Sigmoid colon (tissue), 4 donors: ENCODE measurements at regions not wholly inside any gene's neighbourhood (a gene's known extent, or its start where the extent isn't known, plus 50 kb on each side); places are given as distances from the start of the nearest gene placed in this dataset.

Experiments used
- EP300 ChIP-seq, 4 donors: sonication (generic); formaldehyde crosslinking; IDR thresholded peaks; one replicate each; pipeline ENCODE4 v1.6.1; 2017; ENCODE audit warnings: antibody characterized with exemption in 4 of 4
- POLR2A ChIP-seq, 2 donors: fragments of 450-650 bp; IDR thresholded peaks; one replicate each; pipeline ENCODE4 v1.6.1; 2016; ENCODE audit warnings: antibody characterized with exemption in 2 of 2, mild to moderate bottlenecking in 2 of 2, moderate library complexity in 2 of 2
- POLR2AphosphoS5 ChIP-seq, 4 donors: sonication (generic); formaldehyde crosslinking; IDR thresholded peaks; one replicate each; pipeline ENCODE4 v1.6.1; 2017; ENCODE audit warnings: antibody characterized with exemption in 4 of 4
- TF ChIP-seq, protein P1 (sequence below), 4 experiments: fragments of 450-650 bp in 3 of 4; fragments of 200-600 bp in 1 of 4; IDR thresholded peaks; one replicate each; pipeline ENCODE4 v1.5.1; 2016 to 2019; ENCODE audit warnings: antibody characterized with exemption in 4 of 4, mild to moderate bottlenecking in 3 of 4, moderate library complexity in 2 of 4

GRCh38 chr1:88612773-88613172 lies 71.3 kb upstream of the PKN2 start:
- TF ChIP-seq, protein P1, sequence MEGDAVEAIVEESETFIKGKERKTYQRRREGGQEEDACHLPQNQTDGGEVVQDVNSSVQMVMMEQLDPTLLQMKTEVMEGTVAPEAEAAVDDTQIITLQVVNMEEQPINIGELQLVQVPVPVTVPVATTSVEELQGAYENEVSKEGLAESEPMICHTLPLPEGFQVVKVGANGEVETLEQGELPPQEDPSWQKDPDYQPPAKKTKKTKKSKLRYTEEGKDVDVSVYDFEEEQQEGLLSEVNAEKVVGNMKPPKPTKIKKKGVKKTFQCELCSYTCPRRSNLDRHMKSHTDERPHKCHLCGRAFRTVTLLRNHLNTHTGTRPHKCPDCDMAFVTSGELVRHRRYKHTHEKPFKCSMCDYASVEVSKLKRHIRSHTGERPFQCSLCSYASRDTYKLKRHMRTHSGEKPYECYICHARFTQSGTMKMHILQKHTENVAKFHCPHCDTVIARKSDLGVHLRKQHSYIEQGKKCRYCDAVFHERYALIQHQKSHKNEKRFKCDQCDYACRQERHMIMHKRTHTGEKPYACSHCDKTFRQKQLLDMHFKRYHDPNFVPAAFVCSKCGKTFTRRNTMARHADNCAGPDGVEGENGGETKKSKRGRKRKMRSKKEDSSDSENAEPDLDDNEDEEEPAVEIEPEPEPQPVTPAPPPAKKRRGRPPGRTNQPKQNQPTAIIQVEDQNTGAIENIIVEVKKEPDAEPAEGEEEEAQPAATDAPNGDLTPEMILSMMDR (IDR thresholded peaks at IDR 0.05), result no peak
- TF ChIP-seq POLR2A (IDR thresholded peaks at IDR 0.05), result no peak
- TF ChIP-seq POLR2AphosphoS5 (IDR thresholded peaks at IDR 0.05), result no peak
- TF ChIP-seq EP300 (IDR thresholded peaks at IDR 0.05), result no peak
